WI38 (cell line): ENCODE measurements at regions not wholly inside any gene's neighbourhood (a gene's known extent, or its start where the extent isn't known, plus 50 kb on each side); places are given as distances from the start of the nearest gene placed in this dataset.

ENCODE experiments used
- H3K4me3 ChIP-seq: 2 replicates; pipeline ENCODE4 v1.5.1; 2011; ENCODE audit warnings: low read depth, mild to moderate bottlenecking, control low read depth, low read length
- TF ChIP-seq, protein P1 (sequence below): IDR thresholded peaks from 2 replicates; pipeline ENCODE4 v1.5.1; 2012; ENCODE audit warnings: low read depth, mild to moderate bottlenecking, control low read depth, low read length

DNA sequence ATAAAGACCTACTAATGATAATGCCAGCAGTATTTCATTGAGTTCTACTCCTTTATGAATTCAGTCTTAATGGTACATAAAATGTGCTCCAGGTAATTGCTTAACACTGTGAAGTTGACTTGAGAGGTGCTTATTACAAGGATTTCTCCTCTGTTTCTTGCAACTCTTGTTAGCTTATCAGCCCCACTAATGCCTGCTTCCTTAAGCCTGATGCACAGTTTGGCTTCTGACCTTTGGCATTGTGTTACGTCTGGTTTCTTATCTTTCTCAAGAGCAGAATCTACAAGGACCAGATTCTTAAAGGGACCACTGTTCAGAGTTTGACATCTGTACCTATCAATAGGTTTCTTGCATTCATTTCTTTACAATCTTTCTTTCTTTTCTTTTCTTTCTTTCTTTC lies 223.9 kb upstream of the CWC22 start:
- no peak overlapping the region for H3K4me3 ChIP-seq
- TF ChIP-seq, protein P1, sequence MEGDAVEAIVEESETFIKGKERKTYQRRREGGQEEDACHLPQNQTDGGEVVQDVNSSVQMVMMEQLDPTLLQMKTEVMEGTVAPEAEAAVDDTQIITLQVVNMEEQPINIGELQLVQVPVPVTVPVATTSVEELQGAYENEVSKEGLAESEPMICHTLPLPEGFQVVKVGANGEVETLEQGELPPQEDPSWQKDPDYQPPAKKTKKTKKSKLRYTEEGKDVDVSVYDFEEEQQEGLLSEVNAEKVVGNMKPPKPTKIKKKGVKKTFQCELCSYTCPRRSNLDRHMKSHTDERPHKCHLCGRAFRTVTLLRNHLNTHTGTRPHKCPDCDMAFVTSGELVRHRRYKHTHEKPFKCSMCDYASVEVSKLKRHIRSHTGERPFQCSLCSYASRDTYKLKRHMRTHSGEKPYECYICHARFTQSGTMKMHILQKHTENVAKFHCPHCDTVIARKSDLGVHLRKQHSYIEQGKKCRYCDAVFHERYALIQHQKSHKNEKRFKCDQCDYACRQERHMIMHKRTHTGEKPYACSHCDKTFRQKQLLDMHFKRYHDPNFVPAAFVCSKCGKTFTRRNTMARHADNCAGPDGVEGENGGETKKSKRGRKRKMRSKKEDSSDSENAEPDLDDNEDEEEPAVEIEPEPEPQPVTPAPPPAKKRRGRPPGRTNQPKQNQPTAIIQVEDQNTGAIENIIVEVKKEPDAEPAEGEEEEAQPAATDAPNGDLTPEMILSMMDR, result no peak

DNA sequence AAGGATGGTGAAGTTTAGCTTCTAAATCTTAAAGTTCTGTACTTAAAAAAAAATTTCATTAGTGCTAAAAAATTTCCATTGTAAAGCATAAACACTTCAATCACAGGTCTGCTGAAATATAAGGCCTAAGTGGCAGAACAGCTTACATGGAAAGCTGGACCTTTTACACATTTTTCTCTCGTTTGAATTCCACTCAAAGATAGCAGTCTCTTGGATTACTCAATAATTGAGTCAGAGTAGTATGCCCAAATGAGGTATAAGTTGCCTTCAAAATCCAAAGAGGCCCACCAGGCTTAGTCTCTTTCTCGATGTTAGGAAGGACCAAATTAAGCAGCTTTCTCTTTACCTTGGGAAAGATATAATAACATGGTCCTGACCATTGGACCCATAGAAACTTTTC lies 220.4 kb upstream of the CWC22 start:
- TF ChIP-seq, protein P1, result no peak
- H3K4me3 ChIP-seq, result no peak overlapping the region

DNA sequence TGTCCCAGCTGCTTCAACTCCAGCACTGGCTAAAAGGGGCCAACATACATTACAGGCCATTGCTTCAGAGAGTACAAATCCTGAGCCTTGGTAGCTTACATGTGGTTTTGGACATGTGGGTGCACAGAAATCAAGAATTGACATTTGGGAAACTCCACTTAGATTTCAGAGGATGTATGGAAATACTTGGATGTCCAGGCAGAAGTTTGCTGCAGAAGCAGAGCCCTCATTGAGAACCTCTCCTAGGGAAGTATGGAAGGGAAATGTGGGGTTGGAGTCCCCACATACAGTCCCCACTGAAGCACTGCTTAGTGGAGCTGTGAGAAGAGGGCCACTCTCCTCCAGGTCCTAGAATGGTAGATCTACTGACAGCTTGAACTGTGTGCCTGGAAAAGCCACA lies 218.0 kb upstream of the CWC22 start:
- TF ChIP-seq, protein P1, result no peak
- H3K4me3 ChIP-seq, result no peak overlapping the region

DNA sequence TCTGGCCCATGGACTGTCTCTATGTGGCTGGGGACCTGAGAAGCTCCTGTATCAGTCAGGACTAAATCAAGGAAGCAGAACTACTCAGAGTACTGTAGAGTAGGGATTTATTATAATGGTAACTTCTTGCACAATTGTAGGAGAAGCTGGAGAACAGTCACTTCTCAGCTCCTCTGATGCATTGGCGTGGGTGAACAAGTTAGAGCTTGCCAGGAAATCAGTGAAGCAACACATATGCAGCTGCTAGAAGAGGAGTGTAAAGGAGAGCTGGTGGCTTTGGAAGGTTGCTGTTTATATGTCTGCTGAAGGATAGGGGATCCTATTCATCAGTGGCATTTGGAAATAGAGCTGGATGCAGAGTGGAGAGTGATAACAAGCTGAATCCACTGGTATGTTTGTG lies 215.5 kb upstream of the CWC22 start:
- TF ChIP-seq, protein P1, result no peak
- no peak overlapping the region for H3K4me3 ChIP-seq

DNA sequence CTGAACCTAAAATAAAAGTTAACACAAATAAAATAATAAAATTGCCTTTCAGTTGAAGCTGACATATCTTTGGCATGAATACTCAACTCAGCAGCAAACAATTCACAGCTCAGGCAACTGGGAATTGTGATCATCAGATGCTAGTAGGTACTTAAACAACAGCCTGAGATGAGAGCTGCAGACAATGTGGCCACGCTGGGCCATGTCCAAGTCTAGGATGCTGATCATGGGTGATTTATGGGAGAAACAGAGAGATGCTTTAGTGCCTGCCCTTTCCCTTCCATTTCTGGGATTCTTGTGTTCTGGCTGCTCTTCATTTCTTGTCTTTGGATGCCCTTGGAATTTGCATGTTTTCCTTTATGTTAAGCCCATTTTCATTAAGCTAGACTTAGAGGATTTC lies 212.4 kb upstream of the CWC22 start:
- TF ChIP-seq, protein P1, result no peak
- no peak overlapping the region for H3K4me3 ChIP-seq

DNA sequence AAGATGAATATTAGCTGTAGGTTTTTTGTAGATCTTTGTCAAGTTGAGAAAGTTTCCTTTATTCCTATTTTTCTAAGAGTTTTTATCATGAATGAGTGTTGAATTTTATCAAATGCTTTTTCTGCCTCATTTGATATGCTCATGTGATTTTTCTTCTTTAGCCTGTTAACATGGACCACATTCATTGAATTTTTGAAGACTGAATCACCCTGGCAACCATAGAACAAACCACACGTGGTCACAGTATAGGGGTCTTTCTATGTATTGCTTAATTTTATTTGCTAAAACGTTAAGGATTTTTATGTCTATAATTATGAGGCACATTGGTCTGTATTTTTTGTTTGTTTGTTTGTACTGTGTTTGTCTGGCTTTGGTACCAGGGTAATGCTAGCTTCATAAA lies 201.7 kb upstream of the CWC22 start:
- H3K4me3 ChIP-seq, result no peak overlapping the region
- TF ChIP-seq, protein P1, result no peak

DNA sequence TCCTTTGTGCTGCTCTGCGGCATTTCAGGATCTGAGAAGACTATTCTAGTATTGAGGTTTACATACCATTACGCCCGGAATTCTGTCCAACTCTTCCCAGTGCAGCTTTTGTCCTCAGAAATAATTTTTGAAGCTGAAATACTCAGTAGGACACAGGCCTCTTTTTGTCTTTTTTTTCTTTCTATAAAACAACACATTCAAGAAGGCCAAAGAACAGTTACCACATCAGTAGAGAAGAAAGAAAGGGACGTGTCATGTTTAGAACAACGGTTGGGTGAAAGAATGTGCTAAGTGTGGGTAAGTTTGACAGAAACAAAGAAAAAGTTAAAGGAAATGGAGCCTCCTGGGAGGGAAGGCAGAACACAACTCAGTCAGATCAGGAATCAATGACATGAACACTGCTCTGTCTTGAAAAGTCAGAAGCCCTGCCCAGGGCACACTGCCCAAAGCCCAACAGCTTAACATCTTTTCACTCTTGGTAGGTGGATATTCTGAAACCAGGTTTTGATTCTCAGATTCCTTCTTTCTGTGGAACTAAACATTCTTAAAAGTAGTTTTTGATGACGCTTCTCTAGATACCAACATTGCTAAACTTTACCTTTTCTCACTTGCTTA lies 198.6 kb upstream of the CWC22 start:
- no peak overlapping the region for H3K4me3 ChIP-seq
- TF ChIP-seq, protein P1, result no peak
